ENCODE measurements at regions not wholly inside any gene's neighbourhood (a gene's known extent, or its start where the extent isn't known, plus 50 kb on each side); places are given as distances from the start of the nearest gene placed in this dataset.

- no peak for DNase-seq
These were observed 496.7 kb downstream of the SPRY1 start for GRCh38 chr4:123893011-123893981.

GRCh38 chr4:123896446-123897071, 500.0 kb downstream of the SPRY1 start:
- no peak for DNase-seq

- DNase-seq, result no peak
These were observed 502.5 kb downstream of the SPRY1 start for GRCh38 chr4:123898946-123899666.

- no peak for DNase-seq
These were observed 508.3 kb downstream of the SPRY1 start for GRCh38 chr4:123904882-123905281.

- DNase-seq, result no peak
These were observed 517.0 kb downstream of the SPRY1 start for GRCh38 chr4:123913598-123913997.

GRCh38 chr4:123916821-123917220, 520.2 kb downstream of the SPRY1 start:
- DNase-seq, result no peak

GRCh38 chr4:123919576-123920098, 523.0 kb downstream of the SPRY1 start:
- DNase-seq, result no peak

- DNase-seq, result no peak
These were observed 524.7 kb downstream of the SPRY1 start for GRCh38 chr4:123921339-123921738.

- no peak for DNase-seq
These were observed 526.3 kb downstream of the SPRY1 start for GRCh38 chr4:123922847-123923246.

- no peak for DNase-seq
These were observed 527.9 kb downstream of the SPRY1 start for GRCh38 chr4:123924536-123924935.

- no peak for DNase-seq
These were observed 533.0 kb downstream of the SPRY1 start for GRCh38 chr4:123929565-123929964.

GRCh38 chr4:123930996-123931395, 534.4 kb downstream of the SPRY1 start:
- DNase-seq, result no peak

GRCh38 chr4:123934096-123934495, 537.5 kb downstream of the SPRY1 start:
- no peak for DNase-seq

- no peak for DNase-seq
These were observed 540.0 kb downstream of the SPRY1 start for GRCh38 chr4:123936621-123937043.

- no peak for DNase-seq
These were observed 541.0 kb downstream of the SPRY1 start for GRCh38 chr4:123937581-123937980.

GRCh38 chr4:123939621-123940020, 543.0 kb downstream of the SPRY1 start:
- no peak for DNase-seq

GRCh38 chr4:123940604-123941003, 544.0 kb downstream of the SPRY1 start:
- DNase-seq, result no peak

- no peak for DNase-seq
These were observed 544.7 kb downstream of the SPRY1 start for GRCh38 chr4:123941306-123941705.

GRCh38 chr4:123943976-123944375, 547.4 kb downstream of the SPRY1 start:
- DNase-seq, result no peak

- no peak for DNase-seq
These were observed 548.7 kb downstream of the SPRY1 start for GRCh38 chr4:123945301-123945700.

GRCh38 chr4:123950530-123950929, 553.9 kb downstream of the SPRY1 start:
- DNase-seq, result no peak

GRCh38 chr4:123952530-123953274, 556.1 kb downstream of the SPRY1 start:
- DNase-seq, result no peak

Measured in stimulated activated CD4-positive, alpha-beta T cell treated with anti-CD3 and anti-CD28 coated beads, Interleukin-4, amount 100 ng/mL, for 1 hour (primary cell).